Stimulated activated CD4-positive, alpha-beta T cell treated with anti-CD3 and anti-CD28 coated beads, Interleukin-1b, Interleukin-23, amount 100 ng/mL, for 4 hours (primary cell): ENCODE measurements at regions not wholly inside any gene's neighbourhood (a gene's known extent, or its start where the extent isn't known, plus 50 kb on each side); places are given as distances from the start of the nearest gene placed in this dataset.
"Not testable (repeated sequence)": the region's sequence is repeated elsewhere in the genome, so short reads cannot be mapped to it uniquely, and the experiment has no call there.

Experiments
- DNase-seq, 2 donors: peaks; one replicate each; pipeline ENCODE4 v3.0.0-alpha.2; 2020; ENCODE audit warnings: low read depth in 2 of 2

- no peak for DNase-seq
Observed at GRCh38 chr4:141290771-141291170, 70.1 kb downstream of the ZNF330 start.

- DNase-seq, result no peak
Observed at GRCh38 chr4:141294306-141294705, 73.6 kb downstream of the ZNF330 start.

- DNase-seq, result no peak
Observed at GRCh38 chr4:141301216-141301615, 80.5 kb downstream of the ZNF330 start.

- DNase-seq, result no peak
Observed at GRCh38 chr4:141302924-141303323, 82.2 kb downstream of the ZNF330 start.

- DNase-seq, result no peak
Observed at GRCh38 chr4:141304346-141304745, 83.7 kb downstream of the ZNF330 start.

GRCh38 chr4:141306331-141306730 is 85.6 kb downstream of the ZNF330 start:
- DNase-seq, result no peak

- peak; percentile 5 to 9 for DNase-seq
Observed at GRCh38 chr4:141307241-141307689, 86.6 kb downstream of the ZNF330 start.

GRCh38 chr4:141309874-141310273 is 89.2 kb downstream of the ZNF330 start:
- no peak for DNase-seq

- DNase-seq, result no peak
Observed at GRCh38 chr4:141311246-141312204, 90.8 kb downstream of the ZNF330 start.

GRCh38 chr4:141314627-141315026 is 93.9 kb downstream of the ZNF330 start:
- no peak for DNase-seq

- DNase-seq, result no peak
Observed at GRCh38 chr4:141328560-141329173, 108.0 kb downstream of the ZNF330 start.

- DNase-seq, result no peak
Observed at GRCh38 chr4:141329174-141329569, 108.5 kb downstream of the ZNF330 start.

GRCh38 chr4:141330616-141331015 is 109.9 kb downstream of the ZNF330 start:
- no peak for DNase-seq

- no peak for DNase-seq
Observed at GRCh38 chr4:141331534-141332358, 111.1 kb downstream of the ZNF330 start.

GRCh38 chr4:141332359-141333181 is 111.9 kb downstream of the ZNF330 start:
- not testable (repeated sequence) for DNase-seq

GRCh38 chr4:141333456-141334230 is 112.9 kb downstream of the ZNF330 start:
- not testable (repeated sequence) for DNase-seq

- no peak for DNase-seq
Observed at GRCh38 chr4:141335166-141335565, 114.5 kb downstream of the ZNF330 start.

GRCh38 chr4:141338238-141338637 is 117.5 kb downstream of the ZNF330 start:
- DNase-seq, result no peak

GRCh38 chr4:141339391-141339790 is 118.7 kb downstream of the ZNF330 start:
- DNase-seq, result no peak

GRCh38 chr4:141339966-141340365 is 119.3 kb downstream of the ZNF330 start:
- no peak for DNase-seq
